NCI-H2107 treated with DMSO at 0.1 percent for 48 hours (cell line): ENCODE measurements at regions not wholly inside any gene's neighbourhood (a gene's known extent, or its start where the extent isn't known, plus 50 kb on each side); places are given as distances from the start of the nearest gene placed in this dataset.
"Not testable (repeated sequence)": the region's sequence is repeated elsewhere in the genome, so short reads cannot be mapped to it uniquely, and the experiment has no call there.

Experiments used
- DNase-seq: peaks from one replicate; lab custom pipeline; 2025; ENCODE audit not compliant: unreplicated experiment; lab: John Stamatoyannopoulos, UW

GRCh38 chr2:221931251-221931991 lies 359.3 kb upstream of the EPHA4 start:
- no peak for DNase-seq

DNA sequence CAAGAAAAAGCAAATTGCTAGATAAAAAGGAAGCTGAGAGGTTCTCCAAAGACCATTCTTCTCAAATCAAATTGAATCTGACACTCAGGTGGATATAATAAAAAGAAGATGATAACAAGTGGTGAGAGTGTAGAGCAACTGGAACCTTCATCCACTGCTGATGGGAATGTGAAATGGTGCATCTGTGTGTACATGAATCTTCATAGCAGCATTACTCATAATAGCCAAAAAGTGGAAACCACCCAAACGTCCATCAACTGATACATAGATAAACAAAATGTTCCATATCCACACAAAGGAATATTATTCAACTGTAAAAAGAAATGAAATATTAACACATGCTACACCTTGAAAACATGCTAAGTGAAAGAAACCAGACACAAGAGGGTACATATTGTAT lies 357.2 kb upstream of the EPHA4 start:
- no peak for DNase-seq

DNA sequence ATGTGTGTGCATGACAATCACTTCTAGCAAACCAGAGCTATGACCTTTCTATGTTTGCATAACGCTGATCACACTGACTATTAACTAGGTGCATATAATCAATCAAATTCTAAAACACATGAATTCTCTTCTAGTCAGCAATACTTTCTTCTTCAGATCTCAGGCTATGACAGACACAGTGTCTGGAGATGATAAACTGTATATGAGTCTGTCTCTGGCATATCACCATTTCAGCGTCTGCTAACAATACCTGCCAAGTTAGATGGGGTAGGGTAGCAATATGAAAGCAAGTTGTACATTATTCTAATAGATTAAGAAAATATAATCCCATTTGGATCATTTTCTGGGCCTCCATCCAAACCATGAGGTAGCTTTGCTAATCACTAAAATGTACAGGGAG lies 354.2 kb upstream of the EPHA4 start:
- no peak for DNase-seq

DNA sequence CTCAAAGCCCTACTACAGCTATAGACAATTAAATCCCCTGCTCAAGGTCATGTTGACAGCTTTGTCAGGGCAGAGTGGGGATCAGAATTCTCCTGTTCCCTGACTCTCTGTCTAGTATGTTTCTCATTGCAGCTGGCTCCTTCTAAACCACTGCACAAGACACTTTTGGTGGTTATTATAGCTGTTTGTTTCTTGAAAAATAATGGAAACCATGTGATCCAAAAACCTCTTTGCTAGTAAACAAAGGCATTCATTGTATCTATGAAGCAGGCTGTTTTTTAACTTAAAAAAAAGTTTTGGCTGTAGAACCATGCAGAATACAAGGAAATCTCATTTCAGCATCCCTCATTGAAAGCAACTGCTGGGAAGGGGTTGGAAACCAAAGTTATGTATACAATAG lies 352.5 kb upstream of the EPHA4 start:
- DNase-seq, result no peak

DNA sequence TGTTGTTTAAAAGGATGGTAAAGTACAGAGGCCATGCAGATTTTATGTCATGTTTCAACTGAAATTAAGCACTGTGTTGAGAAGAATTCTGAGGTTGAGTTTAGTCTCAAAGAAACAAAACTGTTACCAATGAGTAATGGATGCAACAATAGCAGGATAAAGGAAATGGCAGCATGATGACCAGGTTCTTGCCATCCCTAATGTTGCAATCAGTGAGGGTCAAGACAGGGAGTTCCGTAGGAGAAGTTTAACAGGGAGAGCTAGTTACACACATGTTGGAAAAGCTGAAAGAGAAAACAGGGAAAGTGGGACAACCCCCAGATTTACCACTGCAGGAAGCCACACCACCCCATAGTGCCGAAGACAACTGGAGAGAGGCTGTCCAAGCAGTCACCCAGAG lies 343.8 kb upstream of the EPHA4 start:
- DNase-seq, result no peak

GRCh38 chr2:221914334-221914880 lies 342.3 kb upstream of the EPHA4 start:
- DNase-seq, result no peak

- no peak for DNase-seq
Measured at GRCh38 chr2:221911890-221912289, 339.8 kb upstream of the EPHA4 start.

- no peak for DNase-seq
Measured at GRCh38 chr2:221911321-221911720, 339.2 kb upstream of the EPHA4 start.

GRCh38 chr2:221908518-221908917 lies 336.4 kb upstream of the EPHA4 start:
- no peak for DNase-seq

DNA sequence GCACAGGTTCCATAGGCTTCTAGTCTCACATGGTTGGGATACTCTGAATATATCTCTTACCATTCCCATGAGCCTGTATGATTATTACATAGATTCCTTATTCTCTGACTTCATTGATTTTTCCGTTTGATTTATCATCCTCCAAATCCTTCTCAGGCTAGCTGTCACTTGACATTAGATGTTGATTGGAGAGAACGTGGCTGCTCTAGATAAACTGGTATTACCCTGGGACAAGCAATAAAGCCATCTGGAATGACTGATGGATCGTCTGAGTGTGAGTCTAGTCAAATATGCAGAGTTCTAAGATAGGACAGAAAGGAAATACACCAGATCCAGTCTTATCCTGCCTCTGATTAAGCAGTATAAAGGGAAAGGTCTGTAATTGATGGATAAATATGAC lies 325.6 kb upstream of the EPHA4 start:
- DNase-seq, result no peak

DNA sequence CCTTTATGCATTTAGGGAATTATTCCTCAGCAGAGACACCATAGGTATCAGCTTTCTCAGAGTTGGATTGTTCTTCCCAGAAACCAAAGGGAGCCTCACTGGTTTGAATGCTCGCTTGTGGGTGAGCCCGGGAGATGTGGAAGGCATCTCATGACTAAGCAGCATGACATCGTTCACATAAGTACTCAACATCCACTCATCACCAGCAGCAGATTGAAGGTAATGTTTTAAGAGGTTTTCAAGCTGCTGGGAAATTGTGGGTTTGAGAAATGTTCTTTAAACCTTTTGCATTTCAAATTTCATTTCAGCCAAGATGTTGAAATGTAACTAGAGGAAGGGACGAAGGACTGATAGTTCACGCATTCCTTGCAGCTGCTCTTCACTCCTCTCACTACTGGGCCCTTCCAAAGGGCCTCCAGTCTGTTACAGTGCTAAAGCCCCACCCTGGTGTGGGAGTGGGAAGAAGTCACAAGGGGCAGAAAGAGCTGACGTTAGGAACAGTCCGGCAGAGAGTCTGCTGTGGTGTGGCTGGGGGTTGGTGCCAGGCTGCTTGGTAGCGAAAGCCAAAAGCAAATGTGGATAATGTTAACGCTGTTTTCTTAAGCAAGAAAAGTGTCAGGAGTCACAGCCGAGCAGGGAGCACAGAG lies 324.5 kb upstream of the EPHA4 start:
- peak; percentile 56 for DNase-seq

DNA sequence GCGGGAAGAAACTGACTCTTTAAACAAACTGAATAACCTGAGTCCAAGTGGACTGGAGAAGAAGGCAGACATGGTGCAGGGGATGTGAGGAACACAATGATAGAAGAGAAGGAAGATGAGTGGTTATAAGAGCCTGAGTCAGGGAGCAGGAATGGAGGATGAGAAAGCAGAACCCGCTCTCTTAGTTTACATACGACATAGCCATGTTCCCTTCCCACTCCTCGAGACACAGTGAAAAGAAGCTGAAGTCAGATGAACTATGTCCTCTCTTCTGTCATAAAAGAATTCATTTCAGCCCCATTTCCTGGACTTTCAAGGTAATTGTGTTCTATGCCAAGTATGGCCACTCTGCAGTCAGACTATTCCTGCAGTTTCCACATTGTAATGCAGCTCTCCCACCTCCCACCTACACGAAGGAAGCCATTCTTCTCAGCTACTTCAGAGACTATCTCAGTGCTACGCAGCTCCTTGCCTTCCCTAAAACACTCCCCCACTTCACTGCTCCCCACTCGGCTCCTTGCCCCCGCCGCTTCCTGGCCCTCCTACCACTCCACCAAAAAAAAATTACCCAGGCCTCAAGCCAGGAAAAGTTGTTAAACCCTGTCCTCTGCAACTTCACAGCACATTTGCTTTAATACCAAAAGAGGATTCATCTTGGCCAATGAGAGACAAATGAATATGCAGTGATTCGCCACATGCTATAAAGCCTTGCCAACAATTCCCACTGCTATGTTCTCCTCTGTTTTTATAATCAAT lies 323.4 kb upstream of the EPHA4 start:
- no peak for DNase-seq

GRCh38 chr2:221893501-221893900 lies 321.4 kb upstream of the EPHA4 start:
- DNase-seq, result no peak

DNA sequence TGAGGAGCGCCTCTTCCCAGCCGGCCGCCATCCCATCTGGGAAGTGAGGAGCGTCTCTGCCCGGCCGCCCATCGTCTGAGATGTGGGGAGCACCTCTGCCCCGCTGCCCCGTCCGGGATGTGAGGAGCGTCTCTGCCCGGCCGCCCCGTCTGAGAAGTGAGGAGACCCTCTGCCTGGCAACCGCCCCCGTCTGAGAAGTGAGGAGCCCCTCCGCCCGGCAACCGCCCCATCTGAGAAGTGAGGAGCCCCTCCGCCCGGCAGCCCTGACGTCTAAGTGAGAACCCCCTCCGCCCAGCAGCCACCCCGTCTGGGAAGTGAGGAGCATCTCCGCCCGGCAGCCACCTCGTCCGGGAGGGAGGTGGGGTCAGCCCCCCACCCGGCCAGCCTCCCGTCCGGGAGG lies 319.9 kb upstream of the EPHA4 start:
- not testable (repeated sequence) for DNase-seq

DNA sequence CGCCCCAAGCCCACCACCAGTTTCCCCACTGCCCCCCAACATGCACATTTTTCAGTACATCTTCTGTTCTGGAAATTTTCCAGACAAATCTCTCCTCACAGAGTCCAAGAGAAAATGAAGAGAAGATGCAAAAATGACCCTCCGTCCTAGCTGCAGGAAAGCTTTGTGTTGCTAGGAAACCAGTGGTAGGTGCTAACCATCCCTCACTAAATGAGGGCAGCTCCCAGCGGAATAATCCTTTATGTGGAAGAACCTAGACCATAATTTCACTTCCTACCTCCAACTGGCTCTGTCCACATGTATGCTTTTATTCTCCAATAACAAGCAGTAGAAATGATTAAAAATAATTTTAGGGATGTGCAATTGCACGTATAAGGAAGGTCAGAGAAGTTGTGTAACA lies 311.9 kb upstream of the EPHA4 start:
- DNase-seq, result no peak

DNA sequence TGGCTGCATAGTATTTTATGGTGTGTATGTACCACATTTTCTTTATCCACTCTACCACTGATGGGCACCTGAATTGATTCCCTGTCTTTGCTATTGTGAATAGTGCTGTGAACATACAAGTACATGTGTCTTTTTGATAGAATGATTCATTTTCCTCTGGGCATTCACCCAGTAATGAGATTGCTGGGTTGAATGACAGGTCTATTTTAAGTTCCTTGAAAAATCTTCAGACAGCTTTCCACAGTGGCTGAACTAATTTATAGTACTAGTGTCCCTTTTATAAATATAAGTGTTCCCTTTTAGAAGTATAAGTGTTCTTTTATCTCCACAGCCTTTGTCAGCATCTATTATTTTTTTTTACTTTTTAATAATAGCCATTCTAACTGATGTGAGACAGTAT lies 303.9 kb upstream of the EPHA4 start:
- no peak for DNase-seq

DNA sequence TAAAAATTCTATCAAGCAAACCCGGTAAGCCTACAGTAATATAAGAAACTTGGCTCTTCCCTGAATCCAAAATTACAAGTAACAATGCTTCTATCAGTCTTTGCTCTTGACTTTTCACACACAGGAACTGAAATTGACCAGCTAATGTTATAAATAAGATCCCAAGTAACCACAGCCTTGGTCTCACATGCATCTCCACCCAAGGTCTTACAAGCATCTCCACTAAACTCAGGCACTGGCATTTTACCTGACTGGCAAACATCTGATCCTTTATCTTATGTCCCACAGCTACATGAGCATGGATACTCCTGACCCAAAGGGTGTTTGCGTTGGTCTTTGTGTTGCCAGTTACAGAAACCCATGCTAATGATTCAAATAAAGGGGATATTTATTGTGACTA lies 302.3 kb upstream of the EPHA4 start:
- DNase-seq, result no peak

DNA sequence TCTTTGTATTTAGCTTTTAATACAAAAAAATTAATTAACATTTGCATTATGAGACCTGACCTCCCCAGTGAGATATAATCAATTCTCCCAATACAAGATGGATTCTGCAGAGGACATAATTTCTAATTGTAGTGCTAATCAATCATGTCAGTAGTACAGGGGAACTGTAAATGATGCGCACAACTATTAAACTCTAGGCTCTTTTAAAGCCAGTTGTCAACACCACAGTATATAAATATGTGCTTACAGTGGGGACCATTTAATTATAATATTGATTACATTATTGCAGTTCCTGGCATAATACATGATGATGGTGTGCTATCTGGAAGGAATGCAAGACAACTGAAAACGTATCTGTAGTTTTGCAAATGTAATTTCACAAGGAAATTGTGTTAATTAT lies 285.6 kb upstream of the EPHA4 start:
- no peak for DNase-seq

GRCh38 chr2:221853297-221853696 lies 281.2 kb upstream of the EPHA4 start:
- no peak for DNase-seq

DNA sequence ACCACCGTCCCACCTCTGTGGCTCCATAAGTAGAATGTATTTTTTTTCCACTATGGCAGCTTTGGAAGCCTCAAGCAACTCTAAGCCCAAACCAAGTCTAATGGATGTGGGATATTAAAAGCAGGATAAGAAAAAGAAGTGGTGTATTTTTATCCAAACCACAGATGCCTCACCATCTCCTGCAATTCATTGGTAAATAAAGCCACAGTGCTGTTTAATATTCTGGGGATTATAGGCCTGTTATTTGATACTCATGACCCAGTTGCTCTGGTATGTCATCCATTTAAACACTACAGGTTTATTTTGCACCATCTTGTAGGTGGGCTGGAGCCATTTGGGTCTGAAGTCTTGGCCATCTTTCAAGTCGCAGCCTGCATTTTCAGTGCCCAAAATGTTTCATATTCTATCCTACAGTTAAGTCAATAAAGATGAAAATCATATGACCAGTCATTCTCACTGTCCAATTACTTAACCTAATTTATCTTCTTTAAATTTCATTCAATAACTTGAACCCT lies 279.5 kb upstream of the EPHA4 start:
- peak; percentile 54 for DNase-seq

DNA sequence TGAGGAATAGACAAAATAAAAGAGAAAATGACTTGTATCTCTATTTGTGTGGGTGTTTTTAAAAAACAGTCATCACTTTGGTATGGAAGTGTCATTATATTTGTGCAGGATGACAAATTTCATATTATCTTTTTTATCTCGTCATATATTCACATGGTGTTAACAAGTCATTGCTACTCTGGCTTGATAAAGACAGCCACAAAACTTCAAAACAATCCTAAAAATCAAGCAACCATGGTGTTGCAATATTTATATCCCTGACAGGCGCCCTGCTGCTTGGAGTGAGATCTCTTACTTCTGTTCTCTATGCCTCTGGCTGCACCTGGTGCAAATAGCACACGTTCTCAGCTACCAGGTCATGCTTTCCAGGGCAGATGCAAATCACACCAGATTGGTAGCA lies 278.0 kb upstream of the EPHA4 start:
- DNase-seq, result peak; percentile 48

DNA sequence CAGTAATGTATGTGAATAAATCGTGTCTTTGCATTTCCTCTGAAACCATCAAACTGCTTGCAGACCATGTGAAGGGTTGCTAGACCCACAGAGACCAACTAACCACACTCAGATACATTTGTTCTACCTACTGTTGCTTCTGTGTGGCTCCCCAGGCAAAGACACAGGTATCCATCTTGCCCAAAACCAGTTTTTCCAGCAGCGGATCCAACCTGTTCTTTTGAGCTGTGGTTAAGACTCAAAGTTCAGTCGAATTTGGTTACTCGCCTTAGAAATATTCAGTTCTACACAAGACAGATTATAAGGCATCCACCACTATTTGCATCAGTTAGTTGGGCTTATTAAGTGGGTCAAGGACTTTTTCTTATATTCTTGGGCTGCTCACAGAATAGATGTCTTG lies 276.2 kb upstream of the EPHA4 start:
- no peak for DNase-seq
